DND-41 (cell line): ENCODE measurements at regions not wholly inside any gene's neighbourhood (a gene's known extent, or its start where the extent isn't known, plus 50 kb on each side); places are given as distances from the start of the nearest gene placed in this dataset.

Experiments
- ATAC-seq: fragments of 200-7000 bp; cut with Tn5 transposase; 3 replicates; pipeline ENCODE4 v1.9.1; 2021; ENCODE audit warnings: low read depth; ENCODE audit not compliant: insufficient read depth
- DNase-seq: peaks from one replicate; pipeline ENCODE4 v3.0.0-alpha.2; 2020
- H2AFZ ChIP-seq: 2 replicates; pipeline ENCODE4 v1.6.0; 2012; ENCODE audit warnings: low read depth, low read length
- H3K27ac ChIP-seq: 2 replicates; pipeline ENCODE4 v1.5.1; 2012; ENCODE audit warnings: low read length, inconsistent platforms
- H3K27me3 ChIP-seq: fragments of 200-600 bp; sonication (generic); 2 replicates; pipeline ENCODE4 v1.6.0; 2012; ENCODE audit warnings: low read length, mild to moderate bottlenecking, inconsistent platforms; ENCODE audit not compliant: insufficient read depth, poor library complexity
- H3K36me3 ChIP-seq: 2 replicates; pipeline ENCODE4 v1.5.1; 2012; ENCODE audit warnings: low read length, inconsistent platforms; ENCODE audit not compliant: insufficient read depth
- H3K4me1 ChIP-seq: 2 replicates; pipeline ENCODE4 v1.5.1; 2012; ENCODE audit warnings: mild to moderate bottlenecking, low read length; ENCODE audit not compliant: insufficient read depth
- H3K4me2 ChIP-seq: 2 replicates; pipeline ENCODE4 v1.6.0; 2012; ENCODE audit warnings: mild to moderate bottlenecking, moderate library complexity, low read length, inconsistent platforms; ENCODE audit not compliant: insufficient read depth
- H3K4me3 ChIP-seq, 2 experiments: fragments of 200-600 bp in 1 of 2; shearing (Covaris generic) in 1 of 2; 2 replicates each; pipeline ENCODE4 v1.5.1; 2012 to 2016; ENCODE audit warnings: inconsistent platforms in 2 of 2, low read length in 2 of 2, mild to moderate bottlenecking in 2 of 2, low read depth in 1 of 2, moderate library complexity in 1 of 2
- H3K79me2 ChIP-seq: 2 replicates; pipeline ENCODE4 v1.6.0; 2012; ENCODE audit warnings: low read length, inconsistent platforms; ENCODE audit not compliant: insufficient read depth
- H3K9ac ChIP-seq: 2 replicates; pipeline ENCODE4 v1.6.0; 2012; ENCODE audit warnings: low read depth, mild to moderate bottlenecking, inconsistent platforms, low read length, moderate library complexity
- H3K9me3 ChIP-seq: 2 replicates; pipeline ENCODE4 v1.5.1; 2012; ENCODE audit warnings: low read length, moderate library complexity, mild to moderate bottlenecking, inconsistent platforms; ENCODE audit not compliant: insufficient read depth, severe bottlenecking
- H4K20me1 ChIP-seq: 2 replicates; pipeline ENCODE4 v1.6.0; 2012; ENCODE audit warnings: low read length; ENCODE audit not compliant: insufficient read depth
- EZH2 ChIP-seq: IDR thresholded peaks from 3 replicates; pipeline ENCODE4 v1.6.1; 2012; ENCODE audit warnings: borderline replicate concordance, low read depth, mild to moderate bottlenecking, moderate library complexity, low read length, inconsistent platforms; ENCODE audit not compliant: severe bottlenecking
- TF ChIP-seq, protein P1 (sequence below): IDR thresholded peaks from 2 replicates; pipeline ENCODE4 v1.5.1; 2012; ENCODE audit warnings: borderline replicate concordance, low read length, moderate library complexity, mild to moderate bottlenecking; ENCODE audit not compliant: poor library complexity, severe bottlenecking; ENCODE audit errors: extremely low read depth

DNA sequence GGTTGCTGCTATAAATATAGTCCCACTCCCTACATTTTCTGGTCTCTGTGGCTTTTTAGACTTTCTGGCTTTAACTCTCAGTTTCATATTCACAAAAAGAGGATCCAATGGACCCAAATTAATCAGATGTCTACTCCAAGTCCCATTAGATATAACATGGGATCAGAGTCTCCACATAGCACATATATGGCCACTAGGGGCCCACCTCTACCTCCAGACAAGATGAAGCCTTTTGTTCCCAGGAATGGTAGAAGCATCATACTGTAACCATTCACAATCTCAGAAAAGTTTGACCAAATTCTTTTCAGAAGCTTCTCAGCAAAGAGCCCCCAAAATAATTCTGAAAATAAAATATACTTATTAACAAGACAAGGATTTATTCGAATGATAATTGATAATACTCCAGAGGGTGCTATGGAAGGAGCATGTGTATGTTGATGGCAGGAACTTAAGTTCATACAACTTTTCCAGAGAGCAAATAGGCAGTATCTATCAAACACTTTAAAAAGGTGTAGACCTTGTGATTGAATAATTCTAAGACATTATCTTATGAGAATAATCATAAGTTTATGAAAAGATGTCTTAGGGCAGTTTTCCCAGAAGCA, 382.3 kb upstream of the CRIM1 start:
- no peak for TF ChIP-seq EZH2
- TF ChIP-seq, protein P1, sequence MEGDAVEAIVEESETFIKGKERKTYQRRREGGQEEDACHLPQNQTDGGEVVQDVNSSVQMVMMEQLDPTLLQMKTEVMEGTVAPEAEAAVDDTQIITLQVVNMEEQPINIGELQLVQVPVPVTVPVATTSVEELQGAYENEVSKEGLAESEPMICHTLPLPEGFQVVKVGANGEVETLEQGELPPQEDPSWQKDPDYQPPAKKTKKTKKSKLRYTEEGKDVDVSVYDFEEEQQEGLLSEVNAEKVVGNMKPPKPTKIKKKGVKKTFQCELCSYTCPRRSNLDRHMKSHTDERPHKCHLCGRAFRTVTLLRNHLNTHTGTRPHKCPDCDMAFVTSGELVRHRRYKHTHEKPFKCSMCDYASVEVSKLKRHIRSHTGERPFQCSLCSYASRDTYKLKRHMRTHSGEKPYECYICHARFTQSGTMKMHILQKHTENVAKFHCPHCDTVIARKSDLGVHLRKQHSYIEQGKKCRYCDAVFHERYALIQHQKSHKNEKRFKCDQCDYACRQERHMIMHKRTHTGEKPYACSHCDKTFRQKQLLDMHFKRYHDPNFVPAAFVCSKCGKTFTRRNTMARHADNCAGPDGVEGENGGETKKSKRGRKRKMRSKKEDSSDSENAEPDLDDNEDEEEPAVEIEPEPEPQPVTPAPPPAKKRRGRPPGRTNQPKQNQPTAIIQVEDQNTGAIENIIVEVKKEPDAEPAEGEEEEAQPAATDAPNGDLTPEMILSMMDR = peak; percentile 56
- Histone ChIP-seq H3K79me2 (no peaks in the 10 kb centered on the region), H3K4me3 (no peak overlapping the region), H3K36me3 (no peaks in the 10 kb centered on the region), H3K4me2 (no peak overlapping the region), H2AFZ (no peak overlapping the region), H4K20me1 (no peaks in the 10 kb centered on the region), H3K9ac (no peak overlapping the region), H3K9me3 (no peaks in the 10 kb centered on the region), H3K27ac (no peak overlapping the region), H3K4me1 (no peaks in the 10 kb centered on the region), H3K27me3 (no peaks in the 10 kb centered on the region)
- no peak for DNase-seq
- peak; percentile 58; the same call in 1 of the 3 replicates for ATAC-seq

DNA sequence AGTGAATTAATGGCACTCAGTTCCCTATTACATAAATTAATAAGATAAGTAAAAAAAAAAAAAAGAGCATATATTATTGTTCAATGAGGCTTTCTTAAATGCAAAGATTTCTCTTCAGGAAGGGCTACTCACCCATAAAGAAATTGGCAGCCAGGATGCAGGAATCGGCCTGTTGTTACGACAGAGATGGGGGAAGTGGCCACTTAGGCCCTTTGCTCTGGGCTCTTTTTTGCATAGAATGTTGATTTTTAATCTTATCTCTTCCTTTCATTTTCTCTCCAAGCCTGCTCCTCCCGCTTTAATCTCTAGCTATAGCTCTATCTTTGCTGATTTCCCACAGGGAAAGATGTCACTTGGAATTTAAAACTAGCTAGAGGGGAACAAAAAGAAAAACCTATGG, 391.8 kb upstream of the CRIM1 start:
- Histone ChIP-seq H3K4me1 (no peaks in the 10 kb centered on the region), H4K20me1 (no peaks in the 10 kb centered on the region), H3K27ac (no peak overlapping the region), H3K79me2 (no peaks in the 10 kb centered on the region), H3K36me3 (no peaks in the 10 kb centered on the region), H3K4me2 (no peak overlapping the region), H3K4me3 (no peak overlapping the region), H3K27me3 (no peaks in the 10 kb centered on the region), H2AFZ (no peak overlapping the region), H3K9me3 (no peaks in the 10 kb centered on the region), H3K9ac (no peak overlapping the region)
- DNase-seq (no peak), ATAC-seq (no peak)
- TF ChIP-seq EZH2 = no peak
- TF ChIP-seq, protein P1 = no peak

DNA sequence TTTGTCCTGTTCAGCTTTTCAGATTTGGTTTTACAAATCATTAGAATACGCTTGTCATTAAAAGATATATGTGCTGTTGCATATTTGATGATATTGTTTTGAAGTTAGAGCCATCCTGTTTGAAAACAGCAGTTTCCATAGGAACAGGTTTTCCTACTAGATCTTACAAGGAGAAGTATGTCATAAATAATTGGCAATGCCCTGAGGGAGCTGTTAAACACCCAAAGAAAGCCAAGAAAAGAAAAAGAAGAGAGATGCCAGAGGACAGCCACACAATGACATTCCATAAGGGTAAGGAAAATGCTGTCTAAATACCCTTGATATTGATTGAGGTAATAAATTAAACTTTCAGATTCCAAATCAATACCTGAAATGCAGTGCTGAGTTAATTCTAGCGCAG, 392.2 kb upstream of the CRIM1 start:
- TF ChIP-seq, protein P1 = no peak
- no peak for TF ChIP-seq EZH2
- Histone ChIP-seq H3K9ac (no peak overlapping the region), H3K27me3 (no peaks in the 10 kb centered on the region), H3K4me3 (no peak overlapping the region), H3K79me2 (no peaks in the 10 kb centered on the region), H3K9me3 (no peaks in the 10 kb centered on the region), H3K27ac (no peak overlapping the region), H3K4me1 (no peaks in the 10 kb centered on the region), H3K36me3 (no peaks in the 10 kb centered on the region), H2AFZ (no peak overlapping the region), H3K4me2 (no peak overlapping the region), H4K20me1 (no peaks in the 10 kb centered on the region)
- ATAC-seq (no peak), DNase-seq (no peak)
